ENCODE measurements at regions not wholly inside any gene's neighbourhood (a gene's known extent, or its start where the extent isn't known, plus 50 kb on each side); places are given as distances from the start of the nearest gene placed in this dataset.

GRCh38 chr15:96042734-96043224 lies 287.7 kb upstream of the NR2F2 start:
- Histone ChIP-seq H3K36me3 (no peaks in the 10 kb centered on the region), H3K4me1 (ENCODE audit: low read depth) (peaks cover 11% of the 10 kb centered on the region), H3K27me3 (no peaks in the 10 kb centered on the region), H3K27ac (no peak overlapping the region), H3K4me3 (no peak overlapping the region), H3K9me3 (ENCODE audit: low read depth) (no peaks in the 10 kb centered on the region)
- peak in 1 of 2 donors; percentile 34 for DNase-seq (ENCODE audit: low read depth in 1 of 2, low spot score in 1 of 2)
- no peak for TF ChIP-seq CTCF (IDR thresholded peaks at IDR 0.05; ENCODE audit: low read depth, low read length)

- Histone ChIP-seq H3K4me3 (no peak overlapping the region), H3K27ac (no peak overlapping the region), H3K9me3 (ENCODE audit: low read depth) (no peaks in the 10 kb centered on the region), H3K4me1 (ENCODE audit: low read depth) (peaks cover 11% of the 10 kb centered on the region), H3K27me3 (no peaks in the 10 kb centered on the region), H3K36me3 (no peaks in the 10 kb centered on the region)
- no peak for TF ChIP-seq CTCF (IDR thresholded peaks at IDR 0.05; ENCODE audit: low read depth, low read length)
- no peak for DNase-seq (ENCODE audit: low read depth in 1 of 2, low spot score in 1 of 2)
Observed at GRCh38 chr15:96043591-96044171, 286.8 kb upstream of the NR2F2 start.

GRCh38 chr15:96046620-96047240 lies 283.8 kb upstream of the NR2F2 start:
- Histone ChIP-seq H3K36me3 (no peaks in the 10 kb centered on the region), H3K4me3 (no peak overlapping the region), H3K4me1 (ENCODE audit: low read depth) (peaks cover 11% of the 10 kb centered on the region), H3K27me3 (no peaks in the 10 kb centered on the region), H3K9me3 (ENCODE audit: low read depth) (no peaks in the 10 kb centered on the region), H3K27ac (no peak overlapping the region)
- no peak for DNase-seq (ENCODE audit: low read depth in 1 of 2, low spot score in 1 of 2)
- no peak for TF ChIP-seq CTCF (IDR thresholded peaks at IDR 0.05; ENCODE audit: low read depth, low read length)

GRCh38 chr15:96047255-96047931 lies 283.1 kb upstream of the NR2F2 start:
- TF ChIP-seq CTCF (IDR thresholded peaks at IDR 0.05; ENCODE audit: low read depth, low read length), result peak; percentile 6
- Histone ChIP-seq H3K4me1 (ENCODE audit: low read depth) (peaks cover 11% of the 10 kb centered on the region), H3K27me3 (no peaks in the 10 kb centered on the region), H3K36me3 (no peaks in the 10 kb centered on the region), H3K9me3 (ENCODE audit: low read depth) (no peaks in the 10 kb centered on the region), H3K4me3 (no peak overlapping the region), H3K27ac (peak overlapping the region; percentile 16)
- peak; percentile 15 to 79 for DNase-seq (ENCODE audit: low read depth in 1 of 2, low spot score in 1 of 2)

- DNase-seq (ENCODE audit: low read depth in 1 of 2, low spot score in 1 of 2), result no peak
- Histone ChIP-seq H3K4me1 (ENCODE audit: low read depth) (peaks cover 22% of the 10 kb centered on the region), H3K27me3 (no peaks in the 10 kb centered on the region), H3K4me3 (no peak overlapping the region), H3K27ac (no peak overlapping the region), H3K36me3 (no peaks in the 10 kb centered on the region), H3K9me3 (ENCODE audit: low read depth) (no peaks in the 10 kb centered on the region)
- no peak for TF ChIP-seq CTCF (IDR thresholded peaks at IDR 0.05; ENCODE audit: low read depth, low read length)
Observed at GRCh38 chr15:96049323-96049722, 281.2 kb upstream of the NR2F2 start.

All from cardiac muscle cell (in vitro differentiated cells and primary cell).